NCI-H2227 treated with DMSO at 0.1 percent for 48 hours (cell line): ENCODE measurements at regions not wholly inside any gene's neighbourhood (a gene's known extent, or its start where the extent isn't known, plus 50 kb on each side); places are given as distances from the start of the nearest gene placed in this dataset.

Experiments
- DNase-seq: peaks from one replicate; lab custom pipeline; 2025; lab: John Stamatoyannopoulos, UW

GRCh38 chr6:144977250-144977864 lies 692.2 kb downstream of the UTRN start:
- peak; percentile 80 for DNase-seq

GRCh38 chr6:144978208-144978607 lies 693.1 kb downstream of the UTRN start:
- no peak for DNase-seq

- no peak for DNase-seq
Measured at GRCh38 chr6:144986271-144986670, 701.1 kb downstream of the UTRN start.

GRCh38 chr6:144989319-144990107 lies 704.4 kb downstream of the UTRN start:
- no peak for DNase-seq

- DNase-seq: no peak
Measured at GRCh38 chr6:144990784-144991183, 705.6 kb downstream of the UTRN start.

- no peak for DNase-seq
Measured at GRCh38 chr6:144993870-144994269, 708.7 kb downstream of the UTRN start.

GRCh38 chr6:144997996-144998395 lies 712.9 kb downstream of the UTRN start:
- no peak for DNase-seq

- DNase-seq: no peak
Measured at GRCh38 chr6:144999127-144999526, 714.0 kb downstream of the UTRN start.

- DNase-seq: no peak
Measured at GRCh38 chr6:145003145-145003544, 718.0 kb downstream of the UTRN start.

- DNase-seq: no peak
Measured at GRCh38 chr6:145006914-145007313, 721.8 kb downstream of the UTRN start.

- no peak for DNase-seq
Measured at GRCh38 chr6:145008715-145009114, 723.6 kb downstream of the UTRN start.

- DNase-seq: no peak
Measured at GRCh38 chr6:145009711-145010110, 724.6 kb downstream of the UTRN start.

GRCh38 chr6:145012039-145012662 lies 723.2 kb downstream of the EPM2A start:
- peak; percentile 6 for DNase-seq

GRCh38 chr6:145015739-145016558 lies 719.4 kb downstream of the EPM2A start:
- DNase-seq: no peak

GRCh38 chr6:145017051-145017450 lies 718.3 kb downstream of the EPM2A start:
- no peak for DNase-seq

- no peak for DNase-seq
Measured at GRCh38 chr6:145017516-145017915, 717.8 kb downstream of the EPM2A start.

- DNase-seq: no peak
Measured at GRCh38 chr6:145018027-145018426, 717.3 kb downstream of the EPM2A start.

- no peak for DNase-seq
Measured at GRCh38 chr6:145020114-145020513, 715.2 kb downstream of the EPM2A start.

GRCh38 chr6:145020543-145020942 lies 714.8 kb downstream of the EPM2A start:
- DNase-seq: no peak

GRCh38 chr6:145022199-145022796 lies 713.0 kb downstream of the EPM2A start:
- no peak for DNase-seq

GRCh38 chr6:145023116-145023726 lies 712.1 kb downstream of the EPM2A start:
- DNase-seq: no peak
